ENCODE measurements at regions not wholly inside any gene's neighbourhood (a gene's known extent, or its start where the extent isn't known, plus 50 kb on each side); places are given as distances from the start of the nearest gene placed in this dataset.

DNA sequence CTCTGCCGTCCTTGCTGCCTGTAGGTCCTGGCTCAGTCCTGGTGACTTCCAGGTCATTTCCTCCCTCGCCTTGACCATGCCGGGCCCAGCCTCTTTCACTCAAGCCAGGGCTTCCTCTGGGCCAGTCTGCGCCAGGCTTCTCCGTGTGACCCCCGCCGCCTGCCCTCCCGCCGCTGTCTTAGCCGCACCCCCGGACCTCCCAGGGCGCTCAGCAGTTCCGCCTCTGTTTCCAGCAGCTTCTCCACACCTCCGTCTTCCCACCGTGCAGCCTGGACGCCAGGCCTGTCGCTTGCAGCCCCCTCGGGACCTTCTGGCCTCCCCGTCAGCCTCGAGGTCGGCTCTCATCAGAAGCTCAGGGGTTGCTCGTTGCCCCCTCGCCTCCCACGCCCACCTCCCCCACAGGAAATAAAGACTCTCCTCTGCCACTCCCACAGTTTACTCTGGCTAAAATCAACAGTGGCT, 123.0 kb upstream of the FZD8 start:
- TF ChIP-seq, protein P1, sequence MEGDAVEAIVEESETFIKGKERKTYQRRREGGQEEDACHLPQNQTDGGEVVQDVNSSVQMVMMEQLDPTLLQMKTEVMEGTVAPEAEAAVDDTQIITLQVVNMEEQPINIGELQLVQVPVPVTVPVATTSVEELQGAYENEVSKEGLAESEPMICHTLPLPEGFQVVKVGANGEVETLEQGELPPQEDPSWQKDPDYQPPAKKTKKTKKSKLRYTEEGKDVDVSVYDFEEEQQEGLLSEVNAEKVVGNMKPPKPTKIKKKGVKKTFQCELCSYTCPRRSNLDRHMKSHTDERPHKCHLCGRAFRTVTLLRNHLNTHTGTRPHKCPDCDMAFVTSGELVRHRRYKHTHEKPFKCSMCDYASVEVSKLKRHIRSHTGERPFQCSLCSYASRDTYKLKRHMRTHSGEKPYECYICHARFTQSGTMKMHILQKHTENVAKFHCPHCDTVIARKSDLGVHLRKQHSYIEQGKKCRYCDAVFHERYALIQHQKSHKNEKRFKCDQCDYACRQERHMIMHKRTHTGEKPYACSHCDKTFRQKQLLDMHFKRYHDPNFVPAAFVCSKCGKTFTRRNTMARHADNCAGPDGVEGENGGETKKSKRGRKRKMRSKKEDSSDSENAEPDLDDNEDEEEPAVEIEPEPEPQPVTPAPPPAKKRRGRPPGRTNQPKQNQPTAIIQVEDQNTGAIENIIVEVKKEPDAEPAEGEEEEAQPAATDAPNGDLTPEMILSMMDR (IDR thresholded peaks at IDR 0.05; ENCODE audit: low read depth, low read length): no peak
- no peak for TF ChIP-seq POLR2A (IDR thresholded peaks at IDR 0.05; ENCODE audit: extremely low read depth, insufficient read length)
- no peak for TF ChIP-seq MYC (IDR thresholded peaks at IDR 0.05; ENCODE audit: low read depth, low read length)
